HepG2 (cell line): ENCODE measurements at regions not wholly inside any gene's neighbourhood (a gene's known extent, or its start where the extent isn't known, plus 50 kb on each side); places are given as distances from the start of the nearest gene placed in this dataset.

Experiments
- AKAP8 ChIP-seq: sonication (generic); formaldehyde crosslinking; IDR thresholded peaks from 2 replicates; pipeline ENCODE4 v1.5.1; 2020; ENCODE audit warnings: mild to moderate bottlenecking, missing genetic modification reagents
- BORCS8-MEF2B ChIP-seq: sonication (generic); formaldehyde crosslinking; IDR thresholded peaks from 2 replicates; pipeline ENCODE4 v1.8.0; 2022; ENCODE audit warnings: mild to moderate bottlenecking, missing genetic modification reagents
- CBX5 ChIP-seq: sonication (generic); formaldehyde crosslinking; IDR thresholded peaks from 2 replicates; pipeline ENCODE4 v1.4.0; 2020; ENCODE audit warnings: missing genetic modification reagents, borderline replicate concordance
- ERF ChIP-seq: IDR thresholded peaks from 2 replicates; pipeline ENCODE4 v1.6.1; 2018; ENCODE audit warnings: missing biosample characterization, missing genetic modification reagents
- ESRRA ChIP-seq: sonication (generic); formaldehyde crosslinking; IDR thresholded peaks from 2 replicates; pipeline ENCODE4 v1.5.1; 2020; ENCODE audit warnings: mild to moderate bottlenecking, low read depth, missing genetic modification reagents
- ETV5 ChIP-seq: IDR thresholded peaks from 2 replicates; pipeline ENCODE4 v1.6.1; 2018; ENCODE audit warnings: missing biosample characterization, missing genetic modification reagents, inconsistent platforms, borderline replicate concordance
- HDAC1 ChIP-seq: sonication (generic); formaldehyde crosslinking; IDR thresholded peaks from 2 replicates; pipeline ENCODE4 v1.5.1; 2020; ENCODE audit warnings: mild to moderate bottlenecking, missing genetic modification reagents
- HHEX ChIP-seq: IDR thresholded peaks from 2 replicates; pipeline ENCODE4 v1.6.1; 2016; ENCODE audit warnings: control low read depth
- NBN ChIP-seq: fragments of 450-650 bp; conservative IDR thresholded peaks from 2 replicates; pipeline ENCODE4 v1.6.1; 2017
- ONECUT2 ChIP-seq: sonication (generic); formaldehyde crosslinking; IDR thresholded peaks from 2 replicates; pipeline ENCODE4 v1.4.0; 2020; ENCODE audit warnings: missing genetic modification reagents
- PAX8 ChIP-seq: sonication (generic); formaldehyde crosslinking; IDR thresholded peaks from 2 replicates; pipeline ENCODE4 v1.8.0; 2022; ENCODE audit warnings: mild to moderate bottlenecking, missing genetic modification reagents, borderline replicate concordance
- REXO4 ChIP-seq: sonication (generic); formaldehyde crosslinking; IDR thresholded peaks from 2 replicates; pipeline ENCODE4 v1.8.0; 2022; ENCODE audit warnings: missing genetic modification reagents, mild to moderate bottlenecking, borderline replicate concordance
- SCMH1 ChIP-seq: sonication (generic); formaldehyde crosslinking; IDR thresholded peaks from 2 replicates; pipeline ENCODE4 v1.9.0; 2021; ENCODE audit warnings: missing genetic modification reagents, mild to moderate bottlenecking, borderline replicate concordance
- SRSF4 ChIP-seq: fragments of 200-400 bp; formaldehyde crosslinking; IDR thresholded peaks from one replicate; pipeline ENCODE4 v1.6.1; 2018; ENCODE audit warnings: mild to moderate bottlenecking, low read depth, low read length, moderate library complexity; ENCODE audit not compliant: poor library complexity, severe bottlenecking
- SRSF9 ChIP-seq: fragments of 200-400 bp; formaldehyde crosslinking; IDR thresholded peaks from 2 replicates; pipeline ENCODE4 v1.6.1; 2018; ENCODE audit warnings: borderline replicate concordance, mild to moderate bottlenecking, low read depth, low read length; ENCODE audit not compliant: insufficient read depth, poor library complexity, severe bottlenecking
- SYNCRIP ChIP-seq: fragments of 200-400 bp; formaldehyde crosslinking; IDR thresholded peaks from 2 replicates; pipeline ENCODE4 v1.6.1; 2018; ENCODE audit warnings: mild to moderate bottlenecking, low read depth, low read length; ENCODE audit not compliant: insufficient read depth
- TBL1XR1 ChIP-seq: fragments of 150-350 bp; IDR thresholded peaks from 2 replicates; pipeline ENCODE4 v1.6.1; 2014; ENCODE audit warnings: borderline replicate concordance, low read length; ENCODE audit not compliant: partially characterized antibody
- TBP ChIP-seq: sonication (generic); formaldehyde crosslinking; IDR thresholded peaks from 2 replicates; pipeline ENCODE4 v1.5.0; 2020; ENCODE audit warnings: missing genetic modification reagents
- TFAP4 ChIP-seq: sonication (generic); IDR thresholded peaks from 2 replicates; pipeline ENCODE4 v1.6.1; 2016; ENCODE audit warnings: low read depth, borderline replicate concordance
- ZNF10 ChIP-seq: sonication (generic); formaldehyde crosslinking; IDR thresholded peaks from 2 replicates; pipeline ENCODE4 v1.4.0; 2020; ENCODE audit warnings: mild to moderate bottlenecking, low read depth, missing genetic modification reagents, borderline replicate concordance
- ZNF292 ChIP-seq: sonication (generic); formaldehyde crosslinking; IDR thresholded peaks from 2 replicates; pipeline ENCODE4 v1.8.1; 2022; ENCODE audit warnings: mild to moderate bottlenecking, low read depth, missing genetic modification reagents, borderline replicate concordance
- ZNF431 ChIP-seq: sonication (generic); formaldehyde crosslinking; IDR thresholded peaks from 2 replicates; pipeline ENCODE4 v1.9.0; 2022; ENCODE audit warnings: missing genetic modification reagents, low read depth, mild to moderate bottlenecking, borderline replicate concordance
- ZNF550 ChIP-seq: sonication (generic); formaldehyde crosslinking; IDR thresholded peaks from 2 replicates; pipeline ENCODE4 v1.4.0; 2020; ENCODE audit warnings: mild to moderate bottlenecking, missing genetic modification reagents, borderline replicate concordance
- ZNF704 ChIP-seq: sonication (generic); formaldehyde crosslinking; IDR thresholded peaks from 2 replicates; pipeline ENCODE4 v1.8.1; 2023; ENCODE audit warnings: mild to moderate bottlenecking, inconsistent platforms, moderate library complexity, missing genetic modification reagents, borderline replicate concordance
- ZSCAN20 ChIP-seq: sonication (generic); formaldehyde crosslinking; IDR thresholded peaks from 2 replicates; pipeline ENCODE4 v1.4.0; 2020; ENCODE audit warnings: missing genetic modification reagents, mild to moderate bottlenecking, borderline replicate concordance
- ZXDC ChIP-seq: sonication (generic); formaldehyde crosslinking; IDR thresholded peaks from 2 replicates; pipeline ENCODE4 v1.5.0; 2020; ENCODE audit warnings: mild to moderate bottlenecking, missing genetic modification reagents

GRCh38 chr15:62390791-62391640 is 225.9 kb upstream of the C2CD4B start (continued):
- peak; percentile 4; the same call in 1 of the 2 replicates for TF ChIP-seq PAX8 (CRISPR knock-in tag)
- 0 out of 2 replicates have a peak, but pooled peaks have one; percentile 30 for TF ChIP-seq ONECUT2 (CRISPR knock-in tag)
- no peak for TF ChIP-seq SYNCRIP
- no peak for TF ChIP-seq SRSF9
- no peak; the same call in none of the 2 replicates for TF ChIP-seq HDAC1 (CRISPR knock-in tag)
- no peak for TF ChIP-seq ZNF10 (CRISPR knock-in tag)
- no peak for TF ChIP-seq ETV5 (CRISPR knock-in tag)
- no peak for TF ChIP-seq SCMH1 (CRISPR knock-in tag)
- TF ChIP-seq ZSCAN20 (CRISPR knock-in tag) = 0 out of 2 replicates have a peak, but pooled peaks have one; percentile 34
- no peak for TF ChIP-seq CBX5
- TF ChIP-seq TBP = no peak
- no peak for TF ChIP-seq ESRRA (CRISPR knock-in tag)
- no peak for TF ChIP-seq ERF (CRISPR knock-in tag)
- no peak for TF ChIP-seq SRSF4
- TF ChIP-seq ZNF704 (CRISPR knock-in tag) = no peak
- TF ChIP-seq ZNF431 (CRISPR knock-in tag) = no peak
- TF ChIP-seq ZNF550 (CRISPR knock-in tag) = no peak
- no peak for TF ChIP-seq HHEX (CRISPR knock-in tag)
- TF ChIP-seq TBL1XR1 = no peak
- TF ChIP-seq AKAP8 (CRISPR knock-in tag) = no peak
- no peak for TF ChIP-seq REXO4 (CRISPR knock-in tag)
- TF ChIP-seq NBN = no peak
- no peak for TF ChIP-seq TFAP4
- 0 out of 2 replicates have a peak, but pooled peaks have one; percentile 55 for TF ChIP-seq ZXDC (CRISPR knock-in tag)
- TF ChIP-seq ZNF292 (CRISPR knock-in tag) = peak; percentile 51; the same call in 1 of the 2 replicates
- TF ChIP-seq BORCS8-MEF2B = no peak
